ENCODE measurements at regions not wholly inside any gene's neighbourhood (a gene's known extent, or its start where the extent isn't known, plus 50 kb on each side); places are given as distances from the start of the nearest gene placed in this dataset.

GRCh38 chr6:4451718-4452117, 316.3 kb upstream of the ECI2 start:
- peaks cover 7% of the 10 kb centered on the region for H3K27me3 ChIP-seq (ENCODE audit: control insufficient read depth, insufficient read depth, low read length)
- peaks cover 0 to 3% of the 10 kb centered on the region in 2 experiments for H3K9me3 ChIP-seq (ENCODE audit: control insufficient read depth in 2 of 2, low read length in 2 of 2)
- Mint-ChIP-seq H3K36me3 (no peaks in the 10 kb centered on the region), H3K4me1 (no peaks in the 10 kb centered on the region), H3K4me3 (no peak overlapping the region), H3K9me3 (peaks cover 0 to 10% (median 4%) of the 10 kb centered on the region in 7 donors), H3K27me3 (peaks cover 9% of the 10 kb centered on the region), H3K27ac (no peak overlapping the region)
- H3K36me3 ChIP-seq (ENCODE audit: control insufficient read depth, insufficient read depth, low read length) = no peaks in the 10 kb centered on the region
- H3K27ac ChIP-seq (ENCODE audit: insufficient read depth, low read length, poor library complexity, severe bottlenecking) = no peak overlapping the region
- H3K4me1 ChIP-seq (ENCODE audit: control insufficient read depth, insufficient read depth, low read length, poor library complexity, severe bottlenecking) = no peaks in the 10 kb centered on the region
- ATAC-seq (ENCODE audit: low read depth in 2 of 2) = no peak
- no peak overlapping the region for H3K4me3 ChIP-seq (ENCODE audit: low read depth, low read length)
- no peak for DNase-seq

- Histone ChIP-seq H3K27ac (ENCODE audit: insufficient read depth, low read length, poor library complexity, severe bottlenecking) (no peak overlapping the region), H3K36me3 (ENCODE audit: control insufficient read depth, insufficient read depth, low read length) (no peaks in the 10 kb centered on the region), H3K4me1 (ENCODE audit: control insufficient read depth, insufficient read depth, low read length, poor library complexity, severe bottlenecking) (no peaks in the 10 kb centered on the region), H3K4me3 (ENCODE audit: low read depth, low read length) (no peak overlapping the region), H3K9me3 (ENCODE audit: control insufficient read depth in 2 of 2, low read length in 2 of 2) (peaks cover 0 to 3% of the 10 kb centered on the region in 2 experiments), H3K27me3 (ENCODE audit: control insufficient read depth, insufficient read depth, low read length) (peaks cover 7% of the 10 kb centered on the region)
- peaks cover 0 to 10% (median 4%) of the 10 kb centered on the region in 7 donors for H3K9me3 Mint-ChIP-seq
- peaks cover 9% of the 10 kb centered on the region for H3K27me3 Mint-ChIP-seq
- no peaks in the 10 kb centered on the region for H3K36me3 Mint-ChIP-seq
- DNase-seq = no peak
- no peak for ATAC-seq (ENCODE audit: low read depth in 2 of 2)
- H3K4me3 Mint-ChIP-seq = no peak overlapping the region
- no peak overlapping the region for H3K27ac Mint-ChIP-seq
- H3K4me1 Mint-ChIP-seq = no peaks in the 10 kb centered on the region
Observed at GRCh38 chr6:4451081-4451480, 315.7 kb upstream of the ECI2 start.

- Histone ChIP-seq H3K27me3 (ENCODE audit: control insufficient read depth, insufficient read depth, low read length) (peaks cover 7% of the 10 kb centered on the region), H3K9me3 (ENCODE audit: control insufficient read depth in 2 of 2, low read length in 2 of 2) (peaks cover 0 to 3% of the 10 kb centered on the region in 2 experiments), H3K27ac (ENCODE audit: insufficient read depth, low read length, poor library complexity, severe bottlenecking) (no peak overlapping the region), H3K4me3 (ENCODE audit: low read depth, low read length) (no peak overlapping the region), H3K4me1 (ENCODE audit: control insufficient read depth, insufficient read depth, low read length, poor library complexity, severe bottlenecking) (no peaks in the 10 kb centered on the region), H3K36me3 (ENCODE audit: control insufficient read depth, insufficient read depth, low read length) (no peaks in the 10 kb centered on the region)
- ATAC-seq (ENCODE audit: low read depth in 2 of 2) (no peak), DNase-seq (no peak)
- Mint-ChIP-seq H3K36me3 (no peaks in the 10 kb centered on the region), H3K27ac (no peak overlapping the region), H3K4me3 (no peak overlapping the region), H3K9me3 (peaks cover 0 to 10% (median 4%) of the 10 kb centered on the region in 7 donors), H3K27me3 (peaks cover 11% of the 10 kb centered on the region), H3K4me1 (no peaks in the 10 kb centered on the region)
Observed at GRCh38 chr6:4450237-4450636, 314.9 kb upstream of the ECI2 start.

GRCh38 chr6:4449409-4449808, 314.0 kb upstream of the ECI2 start:
- H3K4me1 ChIP-seq (ENCODE audit: control insufficient read depth, insufficient read depth, low read length, poor library complexity, severe bottlenecking) = no peaks in the 10 kb centered on the region
- peaks cover 0 to 10% (median 4%) of the 10 kb centered on the region in 7 donors for H3K9me3 Mint-ChIP-seq
- no peak overlapping the region for H3K27ac ChIP-seq (ENCODE audit: insufficient read depth, low read length, poor library complexity, severe bottlenecking)
- H3K27ac Mint-ChIP-seq = no peak overlapping the region
- H3K4me1 Mint-ChIP-seq = no peaks in the 10 kb centered on the region
- peaks cover 0 to 3% of the 10 kb centered on the region in 2 experiments for H3K9me3 ChIP-seq (ENCODE audit: control insufficient read depth in 2 of 2, low read length in 2 of 2)
- peaks cover 13% of the 10 kb centered on the region for H3K27me3 Mint-ChIP-seq
- DNase-seq (no peak), ATAC-seq (ENCODE audit: low read depth in 2 of 2) (no peak)
- no peaks in the 10 kb centered on the region for H3K36me3 Mint-ChIP-seq
- no peak overlapping the region for H3K4me3 ChIP-seq (ENCODE audit: low read depth, low read length)
- no peaks in the 10 kb centered on the region for H3K36me3 ChIP-seq (ENCODE audit: control insufficient read depth, insufficient read depth, low read length)
- H3K27me3 ChIP-seq (ENCODE audit: control insufficient read depth, insufficient read depth, low read length) = peaks cover 7% of the 10 kb centered on the region
- H3K4me3 Mint-ChIP-seq = no peak overlapping the region

GRCh38 chr6:4448841-4449240, 313.5 kb upstream of the ECI2 start:
- Histone ChIP-seq H3K27ac (ENCODE audit: insufficient read depth, low read length, poor library complexity, severe bottlenecking) (no peak overlapping the region), H3K9me3 (ENCODE audit: control insufficient read depth in 2 of 2, low read length in 2 of 2) (peaks cover 0 to 3% of the 10 kb centered on the region in 2 experiments), H3K4me1 (ENCODE audit: control insufficient read depth, insufficient read depth, low read length, poor library complexity, severe bottlenecking) (no peaks in the 10 kb centered on the region), H3K36me3 (ENCODE audit: control insufficient read depth, insufficient read depth, low read length) (no peaks in the 10 kb centered on the region), H3K4me3 (ENCODE audit: low read depth, low read length) (no peak overlapping the region), H3K27me3 (ENCODE audit: control insufficient read depth, insufficient read depth, low read length) (peaks cover 7% of the 10 kb centered on the region)
- H3K27ac Mint-ChIP-seq = no peak overlapping the region
- no peaks in the 10 kb centered on the region for H3K4me1 Mint-ChIP-seq
- no peak overlapping the region for H3K4me3 Mint-ChIP-seq
- peaks cover 0 to 10% (median 4%) of the 10 kb centered on the region in 7 donors for H3K9me3 Mint-ChIP-seq
- DNase-seq = no peak
- no peak for ATAC-seq (ENCODE audit: low read depth in 2 of 2)
- peaks cover 12% of the 10 kb centered on the region for H3K27me3 Mint-ChIP-seq
- no peaks in the 10 kb centered on the region for H3K36me3 Mint-ChIP-seq

- ATAC-seq (ENCODE audit: low read depth in 2 of 2) = no peak
- Mint-ChIP-seq H3K4me3 (no peak overlapping the region), H3K27ac (no peak overlapping the region), H3K9me3 (peaks cover 0 to 10% (median 4%) of the 10 kb centered on the region in 7 donors), H3K36me3 (no peaks in the 10 kb centered on the region), H3K4me1 (no peaks in the 10 kb centered on the region), H3K27me3 (peaks cover 9% of the 10 kb centered on the region)
- H3K36me3 ChIP-seq (ENCODE audit: control insufficient read depth, insufficient read depth, low read length) = no peaks in the 10 kb centered on the region
- H3K27me3 ChIP-seq (ENCODE audit: control insufficient read depth, insufficient read depth, low read length) = peaks cover 7% of the 10 kb centered on the region
- no peak for DNase-seq
- H3K27ac ChIP-seq (ENCODE audit: insufficient read depth, low read length, poor library complexity, severe bottlenecking) = no peak overlapping the region
- H3K4me3 ChIP-seq (ENCODE audit: low read depth, low read length) = no peak overlapping the region
- H3K9me3 ChIP-seq (ENCODE audit: control insufficient read depth in 2 of 2, low read length in 2 of 2) = peaks cover 0 to 3% of the 10 kb centered on the region in 2 experiments
- H3K4me1 ChIP-seq (ENCODE audit: control insufficient read depth, insufficient read depth, low read length, poor library complexity, severe bottlenecking) = no peaks in the 10 kb centered on the region
Observed at GRCh38 chr6:4447639-4448330, 312.4 kb upstream of the ECI2 start.

- Mint-ChIP-seq H3K4me3 (no peak overlapping the region), H3K4me1 (no peaks in the 10 kb centered on the region), H3K27me3 (peaks cover 9% of the 10 kb centered on the region), H3K36me3 (no peaks in the 10 kb centered on the region), H3K9me3 (peaks cover 0 to 8% (median 4%) of the 10 kb centered on the region in 7 donors), H3K27ac (no peak overlapping the region)
- Histone ChIP-seq H3K27me3 (ENCODE audit: control insufficient read depth, insufficient read depth, low read length) (peaks cover 7% of the 10 kb centered on the region), H3K36me3 (ENCODE audit: control insufficient read depth, insufficient read depth, low read length) (no peaks in the 10 kb centered on the region), H3K4me1 (ENCODE audit: control insufficient read depth, insufficient read depth, low read length, poor library complexity, severe bottlenecking) (no peaks in the 10 kb centered on the region), H3K9me3 (ENCODE audit: control insufficient read depth in 2 of 2, low read length in 2 of 2) (peaks cover 0 to 3% of the 10 kb centered on the region in 2 experiments), H3K4me3 (ENCODE audit: low read depth, low read length) (no peak overlapping the region), H3K27ac (ENCODE audit: insufficient read depth, low read length, poor library complexity, severe bottlenecking) (no peak overlapping the region)
- no peak for DNase-seq
- ATAC-seq (ENCODE audit: low read depth in 2 of 2) = no peak
Observed at GRCh38 chr6:4446982-4447381, 311.6 kb upstream of the ECI2 start.

GRCh38 chr6:4441981-4442434, 306.6 kb upstream of the ECI2 start:
- ATAC-seq (ENCODE audit: low read depth in 2 of 2) = no peak
- Mint-ChIP-seq H3K27ac (no peak overlapping the region), H3K9me3 (peaks cover 0 to 4% (median 0%) of the 10 kb centered on the region in 7 donors), H3K4me3 (no peak overlapping the region), H3K36me3 (no peaks in the 10 kb centered on the region), H3K4me1 (no peaks in the 10 kb centered on the region), H3K27me3 (peaks cover 4% of the 10 kb centered on the region)
- H3K27ac ChIP-seq (ENCODE audit: insufficient read depth, low read length, poor library complexity, severe bottlenecking) = no peak overlapping the region
- no peaks in the 10 kb centered on the region for H3K27me3 ChIP-seq (ENCODE audit: control insufficient read depth, insufficient read depth, low read length)
- no peak for DNase-seq
- H3K4me3 ChIP-seq (ENCODE audit: low read depth, low read length) = no peak overlapping the region
- no peaks in the 10 kb centered on the region for H3K36me3 ChIP-seq (ENCODE audit: control insufficient read depth, insufficient read depth, low read length)
- no peaks in the 10 kb centered on the region for H3K9me3 ChIP-seq (ENCODE audit: control insufficient read depth in 2 of 2, low read length in 2 of 2)
- H3K4me1 ChIP-seq (ENCODE audit: control insufficient read depth, insufficient read depth, low read length, poor library complexity, severe bottlenecking) = no peaks in the 10 kb centered on the region
